GM12878 (cell line): ENCODE measurements at regions not wholly inside any gene's neighbourhood (a gene's known extent, or its start where the extent isn't known, plus 50 kb on each side); places are given as distances from the start of the nearest gene placed in this dataset.

Source experiments
- ATAC-seq: fragments of 200-7000 bp; cut with Tn5 transposase; 3 replicates; pipeline ENCODE4 v1.9.1; 2020; ENCODE audit warnings: mild to moderate bottlenecking, moderate library complexity
- BruUV-seq: library from RNA; stranded (reverse); fragments of 400-500 nt; replicated peaks from 2 replicates; lab custom pipeline; 2021; lab: Mats Ljungman, UMichigan
- CTCF ChIA-PET: fragments of 300-600 bp; sonication (Branson Sonifier 250); formaldehyde crosslinking; extraction: SDS; loops from one replicate; lab custom pipeline; 2021; ENCODE audit warnings: inconsistent platforms; lab: Yijun Ruan, JAX
- POLR2A ChIA-PET: fragments of 350-600 bp; formaldehyde crosslinking; extraction: SDS; loops from one replicate; lab custom pipeline; 2021; ENCODE audit warnings: inconsistent platforms; lab: Charles Lee
- RAD21 ChIA-PET: fragments of 300-600 bp; sonication (Branson Sonifier 250); formaldehyde crosslinking; loops from one replicate; lab custom pipeline; 2023; ENCODE audit warnings: antibody characterized with exemption; ENCODE audit not compliant: unreplicated experiment; lab: Charles Lee
- SMC1A ChIA-PET: fragments of 300-600 bp; sonication (Branson Sonifier 250); formaldehyde crosslinking; loops from one replicate; lab custom pipeline; 2023; ENCODE audit not compliant: unreplicated experiment, uncharacterized antibody; lab: Charles Lee
- DNase-seq: peaks from one replicate; pipeline ENCODE4 v3.0.0-alpha.2; 2011; ENCODE audit warnings: low read depth, low spot score
- FAIRE-seq: peaks from 3 replicates; lab custom pipeline; 2011; peaks lifted over from hg19 to GRCh38; lab: Jason Lieb, UNC
- H2AFZ ChIP-seq: 2 replicates; pipeline ENCODE4 v1.6.0; 2011; ENCODE audit warnings: low read depth, low read length, control low read depth; ENCODE audit not compliant: control insufficient read depth
- H3K27ac ChIP-seq: 2 replicates; pipeline ENCODE4 v1.5.1; 2011; ENCODE audit warnings: control low read depth; ENCODE audit not compliant: control insufficient read depth, insufficient read depth
- H3K27me3 ChIP-seq, 2 experiments: replicated peaks in 1 of 2; 2 replicates each; pipeline versions ENCODE4 v1.6.0 to v1.6.1; 2011; ENCODE audit warnings: low read length in 1 of 2; ENCODE audit not compliant: control insufficient read depth in 2 of 2, insufficient read depth in 2 of 2
- H3K36me3 ChIP-seq, 2 experiments: 2 replicates each; pipeline ENCODE4 v1.5.1; 2011; ENCODE audit warnings: low read length in 1 of 2; ENCODE audit not compliant: control insufficient read depth in 2 of 2, insufficient read depth in 2 of 2
- H3K4me1 ChIP-seq: 2 replicates; pipeline ENCODE4 v1.6.1; 2011; ENCODE audit warnings: mild to moderate bottlenecking, low read length, moderate library complexity, mixed read lengths; ENCODE audit not compliant: control insufficient read depth, insufficient read depth
- H3K4me2 ChIP-seq: 2 replicates; pipeline ENCODE4 v1.6.0; 2011; ENCODE audit warnings: control low read depth; ENCODE audit not compliant: control insufficient read depth, insufficient read depth
- H3K4me3 ChIP-seq: fragments of 200-600 bp; sonication (generic); 2 replicates; pipeline ENCODE4 v1.5.1; 2016
- H3K79me2 ChIP-seq: 2 replicates; pipeline ENCODE4 v1.6.0; 2011; ENCODE audit warnings: low read length; ENCODE audit not compliant: control insufficient read depth, insufficient read depth
- H3K9ac ChIP-seq: 2 replicates; pipeline ENCODE4 v1.8.0; 2011; ENCODE audit warnings: low read length, control low read depth, mixed read lengths; ENCODE audit not compliant: control insufficient read depth, insufficient read depth
- H3K9me3 ChIP-seq: replicated peaks from 3 replicates; pipeline ENCODE4 v1.5.1; 2011; ENCODE audit warnings: mild to moderate bottlenecking, low read length; ENCODE audit not compliant: control insufficient read depth, insufficient read depth
- H4K20me1 ChIP-seq: 2 replicates; pipeline ENCODE4 v1.6.0; 2011; ENCODE audit not compliant: control insufficient read depth, insufficient read depth
- BMI1 ChIP-seq: fragments of 450-650 bp; IDR thresholded peaks from 2 replicates; pipeline ENCODE4 v1.6.1; 2016; ENCODE audit warnings: mild to moderate bottlenecking, moderate library complexity, borderline replicate concordance
- CBFB ChIP-seq: IDR thresholded peaks from 2 replicates; pipeline ENCODE4 v1.6.1; 2016; ENCODE audit warnings: antibody characterized with exemption, low read depth
- DPF2 ChIP-seq: fragments of 450-650 bp; IDR thresholded peaks from 2 replicates; pipeline ENCODE4 v1.6.1; 2017; ENCODE audit warnings: mild to moderate bottlenecking
- EED ChIP-seq: sonication (generic); IDR thresholded peaks from 2 replicates; pipeline ENCODE4 v1.6.1; 2016; ENCODE audit warnings: antibody characterized with exemption, low read depth
- EP300 ChIP-seq, 2 experiments: fragments of 150-350 bp in 1 of 2; IDR thresholded peaks; 2 replicates each; pipeline ENCODE4 v1.6.1; 2011 to 2012; ENCODE audit warnings: low read depth in 2 of 2, low read length in 2 of 2, borderline replicate concordance in 1 of 2, improper control_type of control experiment in 1 of 2, inconsistent platforms in 1 of 2; ENCODE audit not compliant: control insufficient read depth in 1 of 2
- ETV6 ChIP-seq, 2 experiments: fragments of 450-650 bp in 1 of 2; IDR thresholded peaks in 1 of 2; conservative IDR thresholded peaks in 1 of 2; 2 replicates each; pipeline ENCODE4 v1.6.1; 2014; ENCODE audit warnings: antibody characterized with exemption in 1 of 2, borderline replicate concordance in 1 of 2, low read depth in 1 of 2, mild to moderate bottlenecking in 1 of 2, moderate library complexity in 1 of 2
- IRF4 ChIP-seq: IDR thresholded peaks from 2 replicates; pipeline ENCODE4 v1.6.1; 2011; ENCODE audit warnings: low read depth, low read length
- MYB ChIP-seq: fragments of 150-350 bp; IDR thresholded peaks from 2 replicates; pipeline ENCODE4 v1.6.1; 2014; ENCODE audit warnings: mild to moderate bottlenecking, low read depth, low read length, borderline replicate concordance
- PML ChIP-seq: IDR thresholded peaks from 2 replicates; pipeline ENCODE4 v1.6.1; 2012; ENCODE audit warnings: low read length, inconsistent platforms
- POLR2AphosphoS2 ChIP-seq: IDR thresholded peaks from 2 replicates; pipeline ENCODE4 v1.6.1; 2011; ENCODE audit warnings: low read depth, mild to moderate bottlenecking, low read length, improper control_type of control experiment, moderate library complexity
- RCOR1 ChIP-seq: conservative IDR thresholded peaks from 2 replicates; pipeline ENCODE4 v1.6.1; 2012; ENCODE audit warnings: low read depth, low read length, improper control_type of control experiment
- SIX5 ChIP-seq: IDR thresholded peaks from 2 replicates; pipeline ENCODE4 v1.6.1; 2011; ENCODE audit warnings: mild to moderate bottlenecking, low read depth, low read length, moderate library complexity; ENCODE audit not compliant: severe bottlenecking
- SMAD1 ChIP-seq: fragments of 450-650 bp; IDR thresholded peaks from 2 replicates; pipeline ENCODE4 v1.6.1; 2018; ENCODE audit warnings: mild to moderate bottlenecking, low read depth; ENCODE audit not compliant: partially characterized antibody
- ZBED1 ChIP-seq: IDR thresholded peaks from 2 replicates; pipeline ENCODE4 v1.6.1; 2016; ENCODE audit warnings: borderline replicate concordance
- ZNF207 ChIP-seq: fragments of 450-650 bp; IDR thresholded peaks from 2 replicates; pipeline ENCODE4 v1.6.1; 2014; ENCODE audit warnings: antibody characterized with exemption, mild to moderate bottlenecking, borderline replicate concordance
- WGBS: methylation state at CpG from one replicate; pipeline ENCODE4 v1.1.6; 2016; ENCODE audit warnings: low lambda C conversion rate; ENCODE audit not compliant: insufficient replicate concordance, insufficient coverage; ENCODE audit errors: missing lambda C conversion rate; 5-methylcytosine and 5-hydroxymethylcytosine counted together
- in situ Hi-C: fragments of 300-500 bp; cut with MboI; formaldehyde crosslinking; loops from 9 replicates; pipeline ENCODE4 v1.14.3; 2018; ENCODE audit warnings: mixed read lengths
- intact Hi-C: fragments of 100-400 bp; cut with micrococcal nuclease; formaldehyde crosslinking; loops from one replicate; pipeline ENCODE4 v1.14.2; 2022; ENCODE audit not compliant: unreplicated experiment
- TF ChIP-seq, protein P1 (sequence below): fragments of 450-650 bp; IDR thresholded peaks from 2 replicates; pipeline ENCODE4 v1.6.1; 2017; ENCODE audit warnings: mild to moderate bottlenecking, low read depth, inconsistent platforms; ENCODE audit not compliant: poor library complexity, severe bottlenecking
- TF ChIP-seq, protein P2 (sequence below): fragments of 150-350 bp; IDR thresholded peaks from 2 replicates; pipeline ENCODE4 v1.6.1; 2016; ENCODE audit warnings: low read depth, low read length
- TF ChIP-seq, protein P3 (sequence below): IDR thresholded peaks from 2 replicates; pipeline ENCODE4 v1.6.1; 2012; ENCODE audit warnings: low read length, inconsistent platforms

DNA sequence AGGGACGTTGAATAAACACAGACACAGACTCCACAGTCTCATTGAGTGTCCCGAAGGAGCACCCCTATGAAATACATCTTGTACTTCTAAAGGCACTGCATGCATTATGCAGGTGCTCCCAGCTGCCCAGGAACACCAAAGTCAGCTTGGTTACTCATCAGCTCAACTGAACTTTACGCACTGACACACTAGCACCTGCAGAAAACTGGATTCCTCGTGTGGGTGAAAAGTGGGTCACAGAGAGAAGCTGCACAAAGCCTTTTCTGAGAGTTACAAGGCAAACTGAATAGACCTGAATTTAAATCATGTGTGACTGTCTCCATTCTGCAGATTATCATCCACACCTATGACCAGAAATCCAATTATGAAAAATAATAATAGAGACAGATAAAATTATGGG lies 527.5 kb upstream of the NBEA start:
- intact Hi-C loops = no loop called here
- H3K9ac ChIP-seq = no peak overlapping the region

More for the DNA sequence above, 527.5 kb upstream of the NBEA start:
- 42% methylated on average over 4 of the region's 4 CpGs for WGBS
- no peak overlapping the region for H3K27ac ChIP-seq
- H3K27me3 ChIP-seq = no peaks in the 10 kb centered on the region
- CTCF ChIA-PET = interaction anchor here (0.7 kb wide), 1 partner anchor 414 kb away, joined by 3 read pairs; no protein-coding TSS in a partner anchor
- H3K36me3 ChIP-seq = no peaks in the 10 kb centered on the region
- in situ Hi-C loops = no loop called here
- no peak for FAIRE-seq
- H3K4me3 ChIP-seq = no peak overlapping the region
- TF ChIP-seq RCOR1 (no peak), DPF2 (no peak), EP300 (IDR thresholded peaks at IDR 0.05; ENCODE audit: borderline replicate concordance in 1 of 2, control insufficient read depth in 1 of 2, low read depth in 2 of 2, low read length in 2 of 2) (no peak), ZNF207 (no peak), ETV6 (conservative IDR thresholded peaks at IDR 0.05 in 1 of 2, IDR thresholded peaks at IDR 0.05 in 1 of 2; ENCODE audit: borderline replicate concordance in 1 of 2, low read depth in 1 of 2) (no peak), SIX5 (no peak), EED (no peak), SMAD1 (no peak), MYB (no peak), POLR2AphosphoS2 (no peak), PML (no peak), CBFB (no peak), ZBED1 (no peak), BMI1 (no peak), IRF4 (no peak)
- TF ChIP-seq, protein P1, sequence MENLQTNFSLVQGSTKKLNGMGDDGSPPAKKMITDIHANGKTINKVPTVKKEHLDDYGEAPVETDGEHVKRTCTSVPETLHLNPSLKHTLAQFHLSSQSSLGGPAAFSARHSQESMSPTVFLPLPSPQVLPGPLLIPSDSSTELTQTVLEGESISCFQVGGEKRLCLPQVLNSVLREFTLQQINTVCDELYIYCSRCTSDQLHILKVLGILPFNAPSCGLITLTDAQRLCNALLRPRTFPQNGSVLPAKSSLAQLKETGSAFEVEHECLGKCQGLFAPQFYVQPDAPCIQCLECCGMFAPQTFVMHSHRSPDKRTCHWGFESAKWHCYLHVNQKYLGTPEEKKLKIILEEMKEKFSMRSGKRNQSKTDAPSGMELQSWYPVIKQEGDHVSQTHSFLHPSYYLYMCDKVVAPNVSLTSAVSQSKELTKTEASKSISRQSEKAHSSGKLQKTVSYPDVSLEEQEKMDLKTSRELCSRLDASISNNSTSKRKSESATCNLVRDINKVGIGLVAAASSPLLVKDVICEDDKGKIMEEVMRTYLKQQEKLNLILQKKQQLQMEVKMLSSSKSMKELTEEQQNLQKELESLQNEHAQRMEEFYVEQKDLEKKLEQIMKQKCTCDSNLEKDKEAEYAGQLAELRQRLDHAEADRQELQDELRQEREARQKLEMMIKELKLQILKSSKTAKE = no peak
- TF ChIP-seq, protein P2, sequence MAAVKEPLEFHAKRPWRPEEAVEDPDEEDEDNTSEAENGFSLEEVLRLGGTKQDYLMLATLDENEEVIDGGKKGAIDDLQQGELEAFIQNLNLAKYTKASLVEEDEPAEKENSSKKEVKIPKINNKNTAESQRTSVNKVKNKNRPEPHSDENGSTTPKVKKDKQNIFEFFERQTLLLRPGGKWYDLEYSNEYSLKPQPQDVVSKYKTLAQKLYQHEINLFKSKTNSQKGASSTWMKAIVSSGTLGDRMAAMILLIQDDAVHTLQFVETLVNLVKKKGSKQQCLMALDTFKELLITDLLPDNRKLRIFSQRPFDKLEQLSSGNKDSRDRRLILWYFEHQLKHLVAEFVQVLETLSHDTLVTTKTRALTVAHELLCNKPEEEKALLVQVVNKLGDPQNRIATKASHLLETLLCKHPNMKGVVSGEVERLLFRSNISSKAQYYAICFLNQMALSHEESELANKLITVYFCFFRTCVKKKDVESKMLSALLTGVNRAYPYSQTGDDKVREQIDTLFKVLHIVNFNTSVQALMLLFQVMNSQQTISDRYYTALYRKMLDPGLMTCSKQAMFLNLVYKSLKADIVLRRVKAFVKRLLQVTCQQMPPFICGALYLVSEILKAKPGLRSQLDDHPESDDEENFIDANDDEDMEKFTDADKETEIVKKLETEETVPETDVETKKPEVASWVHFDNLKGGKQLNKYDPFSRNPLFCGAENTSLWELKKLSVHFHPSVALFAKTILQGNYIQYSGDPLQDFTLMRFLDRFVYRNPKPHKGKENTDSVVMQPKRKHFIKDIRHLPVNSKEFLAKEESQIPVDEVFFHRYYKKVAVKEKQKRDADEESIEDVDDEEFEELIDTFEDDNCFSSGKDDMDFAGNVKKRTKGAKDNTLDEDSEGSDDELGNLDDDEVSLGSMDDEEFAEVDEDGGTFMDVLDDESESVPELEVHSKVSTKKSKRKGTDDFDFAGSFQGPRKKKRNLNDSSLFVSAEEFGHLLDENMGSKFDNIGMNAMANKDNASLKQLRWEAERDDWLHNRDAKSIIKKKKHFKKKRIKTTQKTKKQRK = no peak
- TF ChIP-seq, protein P3, sequence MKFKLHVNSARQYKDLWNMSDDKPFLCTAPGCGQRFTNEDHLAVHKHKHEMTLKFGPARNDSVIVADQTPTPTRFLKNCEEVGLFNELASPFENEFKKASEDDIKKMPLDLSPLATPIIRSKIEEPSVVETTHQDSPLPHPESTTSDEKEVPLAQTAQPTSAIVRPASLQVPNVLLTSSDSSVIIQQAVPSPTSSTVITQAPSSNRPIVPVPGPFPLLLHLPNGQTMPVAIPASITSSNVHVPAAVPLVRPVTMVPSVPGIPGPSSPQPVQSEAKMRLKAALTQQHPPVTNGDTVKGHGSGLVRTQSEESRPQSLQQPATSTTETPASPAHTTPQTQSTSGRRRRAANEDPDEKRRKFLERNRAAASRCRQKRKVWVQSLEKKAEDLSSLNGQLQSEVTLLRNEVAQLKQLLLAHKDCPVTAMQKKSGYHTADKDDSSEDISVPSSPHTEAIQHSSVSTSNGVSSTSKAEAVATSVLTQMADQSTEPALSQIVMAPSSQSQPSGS = no peak
- RAD21 ChIA-PET = no interaction called here
- H3K4me1 ChIP-seq = no peaks in the 10 kb centered on the region
- SMC1A ChIA-PET = no interaction called here
- H3K4me2 ChIP-seq = no peak overlapping the region
- POLR2A ChIA-PET = no interaction called here
- no TSS peak for BruUV-seq
- H4K20me1 ChIP-seq = no peaks in the 10 kb centered on the region
- no peak overlapping the region for H2AFZ ChIP-seq
- DNase-seq = no peak
- no peaks in the 10 kb centered on the region for H3K9me3 ChIP-seq
- ATAC-seq = no peak
- H3K79me2 ChIP-seq = no peaks in the 10 kb centered on the region
